Erythroblast (primary cell): ENCODE measurements at regions not wholly inside any gene's neighbourhood (a gene's known extent, or its start where the extent isn't known, plus 50 kb on each side); places are given as distances from the start of the nearest gene placed in this dataset.

Experiments used
- GATA1 ChIP-seq: IDR thresholded peaks from 2 replicates; pipeline ENCODE4 v1.6.1; 2011; ENCODE audit warnings: low read depth, mild to moderate bottlenecking, control low read depth, low read length, moderate library complexity
- POLR2A ChIP-seq: IDR thresholded peaks from 2 replicates; pipeline ENCODE4 v1.6.1; 2011; ENCODE audit warnings: mild to moderate bottlenecking, low read length

- TF ChIP-seq POLR2A = no peak
- TF ChIP-seq GATA1 = no peak
Measured at GRCh38 chr1:94678202-94678848, 136.8 kb upstream of the F3 start.
